NCI-H526 (cell line): ENCODE measurements at regions not wholly inside any gene's neighbourhood (a gene's known extent, or its start where the extent isn't known, plus 50 kb on each side); places are given as distances from the start of the nearest gene placed in this dataset.

ENCODE experiments used
- DNase-seq, 2 experiments: peaks; one replicate each; lab custom pipeline; 2025; lab: John Stamatoyannopoulos, UW

DNA sequence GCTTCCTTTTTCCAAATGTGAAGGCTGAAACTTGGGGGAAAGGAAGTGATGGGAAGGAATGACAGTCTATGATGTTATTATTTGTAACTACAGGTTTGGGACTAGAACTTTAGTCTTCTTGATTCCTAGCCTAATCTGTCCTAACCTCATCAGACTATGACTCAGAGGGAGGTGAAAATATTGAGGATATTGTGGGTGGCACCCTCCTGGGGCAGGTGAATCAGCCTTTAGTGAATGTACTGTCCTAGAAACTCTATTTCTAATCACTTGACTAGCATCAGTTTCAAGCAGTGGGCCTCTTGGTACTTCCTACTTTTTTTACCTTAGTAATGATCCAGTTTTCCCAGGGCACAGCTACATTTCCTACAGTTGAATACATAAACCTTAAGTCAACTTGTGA lies 829.0 kb upstream of the API5 start:
- no peak for DNase-seq

DNA sequence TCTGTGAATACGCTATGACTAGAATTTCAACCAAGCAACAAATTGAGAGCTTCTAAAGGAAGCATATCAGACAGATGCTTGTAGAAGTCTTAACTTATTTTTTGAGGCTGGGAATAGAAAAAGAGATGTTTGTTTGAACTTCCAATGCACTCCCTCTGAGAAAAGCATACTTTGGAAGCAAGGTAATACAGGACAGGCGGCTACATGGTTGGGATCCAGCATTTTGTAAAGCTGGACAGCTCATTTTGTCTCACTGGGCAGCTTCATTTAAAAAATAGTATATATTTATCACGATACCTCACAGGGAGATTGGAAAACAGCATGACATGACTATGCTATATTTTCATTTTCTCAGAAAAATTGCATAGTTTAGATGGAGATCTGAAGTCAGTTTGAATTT lies 821.3 kb upstream of the API5 start:
- no peak for DNase-seq

DNA sequence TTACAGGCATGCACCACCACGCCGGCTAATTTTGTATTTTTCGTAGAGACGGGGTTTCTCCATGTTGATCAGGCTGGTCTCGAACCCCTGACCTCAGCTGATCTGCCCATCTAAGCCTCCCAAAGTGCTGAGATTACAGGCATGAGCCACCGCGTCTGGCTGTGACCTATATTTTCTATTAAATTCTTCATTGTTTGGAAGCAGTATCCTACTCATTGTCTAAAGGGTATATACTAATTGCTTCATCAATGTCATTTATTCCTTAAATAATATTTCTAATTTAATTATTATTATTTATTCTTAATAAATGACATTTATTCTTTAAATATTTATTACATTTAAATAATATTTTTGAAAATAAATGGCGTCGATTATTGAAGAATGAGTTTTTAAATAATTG lies 817.3 kb upstream of the API5 start:
- DNase-seq = no peak

DNA sequence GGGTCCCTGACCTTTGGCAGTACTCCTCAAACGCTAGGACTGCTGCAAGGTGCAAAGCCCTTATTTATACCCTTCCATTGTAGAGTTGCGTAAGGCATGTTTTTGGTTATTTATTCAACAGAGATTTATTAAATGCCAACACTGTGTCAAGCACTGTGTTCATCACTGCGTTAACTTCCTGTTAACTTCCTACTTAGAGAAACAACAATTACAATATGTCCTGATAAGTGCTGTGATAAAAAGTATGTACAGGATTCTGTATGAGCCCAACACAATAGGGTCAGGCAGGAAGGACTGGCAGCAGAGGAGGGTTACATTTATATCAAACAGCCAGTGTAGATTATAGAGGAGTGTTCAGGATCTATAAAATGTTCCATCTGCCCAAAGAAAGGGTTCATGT lies 812.8 kb upstream of the API5 start:
- no peak for DNase-seq

DNA sequence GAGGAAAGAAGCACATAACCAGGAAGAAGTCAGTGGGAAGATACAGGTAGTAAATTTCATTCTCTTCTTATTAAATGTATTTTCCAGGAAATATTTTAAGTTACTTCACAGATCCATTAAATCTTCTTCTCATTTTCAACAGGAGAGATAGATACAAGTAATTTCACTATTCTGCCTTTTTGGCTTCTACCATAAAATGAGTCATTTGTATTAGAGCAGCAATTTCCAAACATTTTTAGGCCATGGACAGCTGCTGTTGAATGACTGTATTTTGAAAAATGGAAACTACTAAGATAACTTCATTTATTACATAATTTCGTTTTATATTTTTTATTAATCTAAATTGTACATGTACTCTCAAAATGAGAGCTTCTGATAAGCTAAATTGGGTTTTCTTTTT lies 809.6 kb upstream of the API5 start:
- no peak for DNase-seq

DNA sequence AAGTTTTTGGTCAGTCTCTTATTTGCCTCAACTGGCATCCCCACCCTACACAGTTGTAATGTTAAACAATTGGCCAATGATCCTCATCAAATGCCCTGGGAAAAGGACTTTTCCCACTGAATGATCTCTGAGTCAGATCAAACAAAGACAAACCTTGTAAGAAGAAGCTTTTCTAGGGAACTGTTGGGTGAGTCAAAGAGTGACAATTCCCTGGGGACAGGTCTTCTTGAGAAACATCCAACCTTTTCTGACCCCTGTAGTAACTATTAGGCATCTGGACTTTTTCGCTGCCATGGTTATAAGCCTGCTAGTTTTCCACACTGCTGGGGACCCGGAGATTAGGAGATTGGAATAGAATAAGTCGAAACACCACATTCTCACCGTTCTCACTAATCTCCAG lies 789.8 kb upstream of the API5 start:
- no peak for DNase-seq

DNA sequence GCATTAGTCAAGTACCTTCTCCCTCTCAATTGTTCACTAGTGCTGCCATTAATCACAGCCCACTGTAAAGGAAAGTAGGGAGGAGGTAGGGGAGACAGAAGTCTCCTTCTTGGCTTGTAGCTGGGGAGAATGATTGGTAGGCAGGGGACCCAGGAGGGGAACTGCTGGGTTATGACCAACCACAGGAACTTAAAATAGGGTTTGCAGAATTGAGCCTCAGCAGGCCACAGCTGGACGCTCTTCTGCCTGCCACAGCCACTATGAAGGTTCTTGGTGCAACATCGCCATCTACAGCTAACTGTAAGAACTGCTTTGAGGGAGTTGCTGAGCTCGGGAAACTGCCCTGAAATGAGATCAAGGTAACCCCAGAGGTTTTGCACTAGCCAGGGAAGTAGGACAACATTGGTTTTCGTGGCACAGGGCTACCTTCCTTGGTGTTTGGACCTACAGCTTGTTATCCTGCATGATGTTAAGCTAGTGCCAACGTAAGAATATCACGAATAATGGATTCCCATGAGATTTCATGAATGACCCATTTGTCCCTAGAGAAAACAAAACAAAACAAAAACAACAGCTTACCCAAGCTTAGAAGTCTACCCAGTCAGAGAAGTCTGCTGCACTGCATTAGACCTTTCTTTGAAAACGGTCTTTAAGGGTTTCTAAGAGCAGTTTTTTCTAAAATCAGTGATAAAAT lies 787.1 kb upstream of the API5 start:
- peak; percentile 1 to 58 for DNase-seq

DNA sequence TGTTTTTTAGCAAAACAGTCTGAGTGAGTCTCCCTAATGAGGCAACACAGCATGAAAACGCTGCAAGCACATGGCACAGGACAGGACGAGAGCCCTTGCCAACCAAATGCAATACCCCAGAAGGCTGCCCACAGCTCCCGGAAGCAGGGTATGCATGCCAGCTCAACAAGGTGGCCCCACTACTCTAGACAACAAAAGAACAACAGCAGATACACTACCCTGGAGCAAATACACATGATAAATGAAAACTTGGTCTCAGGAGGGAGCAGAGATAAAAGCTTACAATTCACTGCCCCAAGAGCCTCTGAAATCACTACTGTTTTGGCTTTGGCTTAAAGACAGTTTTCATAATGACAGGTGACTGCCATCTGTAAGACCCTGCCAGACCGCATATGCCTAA lies 785.4 kb upstream of the API5 start:
- DNase-seq = no peak

DNA sequence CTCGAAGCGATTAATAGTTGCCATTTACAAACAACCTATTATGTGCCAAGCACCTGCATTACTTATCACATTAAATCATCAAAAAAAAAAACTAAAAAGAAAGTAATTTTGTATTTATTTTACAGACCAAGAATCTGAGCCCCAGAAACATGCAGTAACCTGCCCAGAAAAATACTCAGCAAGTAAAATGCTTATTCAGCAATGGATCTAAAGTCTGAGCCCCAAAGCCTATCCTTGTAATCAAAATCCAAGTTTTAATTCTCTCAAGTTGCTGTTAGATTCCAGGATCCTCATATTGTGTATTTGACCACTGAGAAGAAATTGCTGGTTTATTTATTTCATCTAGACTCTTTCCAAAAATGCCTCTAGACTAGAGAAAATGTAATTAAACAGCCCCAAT lies 783.3 kb upstream of the API5 start:
- no peak for DNase-seq

DNA sequence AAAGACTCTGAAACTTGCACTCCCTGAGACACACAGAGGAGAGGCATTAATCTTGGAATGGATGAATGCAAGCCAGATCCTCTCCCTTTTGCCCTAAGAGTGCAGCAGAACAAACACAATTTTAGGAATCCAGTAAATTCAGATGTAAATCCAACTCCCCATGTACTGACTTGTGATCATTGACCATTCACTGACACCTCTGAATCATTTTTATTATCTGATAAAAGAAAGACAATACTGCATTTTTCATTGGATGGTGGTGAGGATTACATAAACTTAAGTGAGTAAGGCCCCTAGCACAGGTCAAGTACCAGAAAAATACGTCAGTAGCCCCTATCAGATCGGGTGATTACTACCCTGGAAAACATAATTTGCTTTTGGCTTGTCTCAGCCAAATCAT lies 782.9 kb upstream of the API5 start:
- DNase-seq = no peak

DNA sequence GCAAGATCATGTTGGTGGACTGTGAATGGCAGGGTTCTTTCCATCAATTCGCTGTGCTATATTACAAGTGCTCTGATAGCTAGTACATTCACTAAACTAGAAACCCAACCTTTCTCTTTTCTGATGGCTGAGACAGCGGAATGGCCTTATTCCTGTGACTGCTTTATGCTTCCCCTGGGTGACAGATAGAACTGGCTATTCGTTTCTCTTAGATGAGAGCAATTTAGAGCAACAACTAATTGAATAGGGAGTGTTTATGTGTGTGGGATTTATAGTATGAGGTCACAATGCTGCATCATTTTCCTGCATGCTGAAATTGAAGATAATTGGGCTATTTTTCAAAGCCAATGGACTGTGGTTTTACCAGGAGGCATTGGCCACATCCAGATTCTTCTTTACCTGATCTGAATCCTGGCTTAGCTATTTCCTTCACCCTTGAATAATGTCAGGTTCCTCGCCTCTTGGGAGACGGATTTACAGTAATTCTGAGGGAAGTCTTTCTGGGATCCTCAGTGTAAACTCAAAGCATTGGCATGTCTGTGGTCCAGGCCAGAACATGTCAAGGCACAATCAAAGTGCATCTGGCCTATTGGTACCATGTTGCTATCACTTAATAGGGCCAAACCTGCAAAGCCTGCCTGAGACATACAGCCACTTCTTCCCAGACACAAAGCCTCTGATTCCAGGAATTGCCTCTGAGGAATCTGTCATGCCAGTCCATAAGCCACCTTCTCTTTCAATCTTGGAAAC lies 775.0 kb upstream of the API5 start:
- no peak for DNase-seq

DNA sequence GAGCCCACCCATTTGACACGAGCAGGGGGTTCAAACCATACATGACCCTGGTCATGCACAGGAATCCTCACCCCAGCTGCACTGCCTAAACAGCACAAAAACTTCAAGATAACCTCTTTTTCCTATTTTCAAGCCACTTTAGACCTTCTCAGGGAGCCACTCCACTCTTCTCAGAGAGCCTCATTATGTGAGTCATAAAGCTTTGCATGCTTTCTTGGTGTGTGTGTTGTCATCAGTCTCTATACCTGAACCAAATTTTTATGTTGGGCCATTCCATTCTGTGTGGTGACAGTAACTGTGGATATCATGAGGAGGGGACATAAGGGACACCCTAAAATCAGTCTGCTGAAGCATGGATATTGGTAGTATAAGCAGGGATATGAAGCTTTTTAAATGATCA lies 769.5 kb upstream of the API5 start:
- DNase-seq = no peak

DNA sequence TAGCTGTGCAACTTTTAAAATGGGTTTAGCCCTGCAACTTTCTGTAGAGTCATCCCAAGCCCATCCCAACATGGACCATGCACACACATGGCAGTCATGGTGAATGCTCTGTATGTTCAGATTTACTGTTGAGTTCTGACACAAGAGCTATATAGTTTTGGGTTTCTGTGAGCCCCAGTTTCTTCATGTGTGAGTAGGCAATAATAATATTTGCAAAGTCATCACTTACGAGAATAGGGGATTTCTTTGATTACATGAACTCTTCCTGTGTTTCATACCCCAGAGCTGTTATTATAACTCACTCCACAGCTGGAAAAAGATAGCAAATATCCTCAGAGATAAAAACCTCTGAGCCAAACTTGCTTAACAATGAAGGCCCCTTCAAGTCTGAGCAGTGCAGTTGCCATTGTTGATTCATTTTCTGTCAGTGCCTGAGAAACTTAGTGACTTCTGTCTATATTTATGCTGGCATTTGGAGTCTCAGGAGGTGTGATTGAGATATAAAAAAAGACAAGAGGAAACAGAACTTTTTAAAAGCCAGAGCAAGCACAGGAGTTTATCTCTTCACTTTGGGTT lies 767.9 kb upstream of the API5 start:
- DNase-seq = no peak

DNA sequence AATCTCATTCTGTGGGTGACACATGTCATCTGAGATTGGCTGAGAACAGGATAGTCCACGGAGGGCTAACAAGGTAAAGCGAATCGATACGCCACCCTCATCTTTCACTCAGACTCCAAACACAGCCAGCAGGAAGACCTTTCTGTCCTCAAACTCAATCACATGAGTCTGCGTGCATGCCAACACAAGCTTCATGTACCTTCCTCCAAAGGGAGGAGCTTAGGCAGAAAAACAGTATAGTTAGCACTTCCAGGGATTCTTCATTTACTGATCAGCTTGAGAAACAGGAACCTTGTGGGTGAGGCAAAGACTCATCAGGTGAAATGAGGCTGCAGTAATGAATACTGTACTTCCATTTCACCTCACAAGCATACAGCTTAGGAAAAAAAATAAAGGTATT lies 767.1 kb upstream of the API5 start:
- DNase-seq = no peak

DNA sequence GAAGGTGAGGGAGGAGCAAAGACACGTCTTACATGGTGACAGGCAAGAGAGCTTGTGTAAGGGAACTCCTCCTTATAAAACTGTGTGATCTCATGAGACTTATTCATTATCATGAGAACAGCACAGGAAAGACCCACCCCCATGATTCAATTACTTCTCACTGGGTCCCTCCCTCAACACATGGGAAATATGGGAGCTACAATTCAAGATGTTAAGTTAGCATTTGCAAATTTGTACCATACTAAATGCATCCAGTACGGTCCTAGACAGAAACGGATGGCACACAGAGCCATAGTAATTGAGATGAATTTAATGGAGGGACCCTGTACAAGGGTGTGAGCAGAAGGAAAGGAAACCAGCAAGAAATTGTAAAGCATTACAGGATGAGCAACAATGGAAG lies 765.8 kb upstream of the API5 start:
- no peak for DNase-seq

DNA sequence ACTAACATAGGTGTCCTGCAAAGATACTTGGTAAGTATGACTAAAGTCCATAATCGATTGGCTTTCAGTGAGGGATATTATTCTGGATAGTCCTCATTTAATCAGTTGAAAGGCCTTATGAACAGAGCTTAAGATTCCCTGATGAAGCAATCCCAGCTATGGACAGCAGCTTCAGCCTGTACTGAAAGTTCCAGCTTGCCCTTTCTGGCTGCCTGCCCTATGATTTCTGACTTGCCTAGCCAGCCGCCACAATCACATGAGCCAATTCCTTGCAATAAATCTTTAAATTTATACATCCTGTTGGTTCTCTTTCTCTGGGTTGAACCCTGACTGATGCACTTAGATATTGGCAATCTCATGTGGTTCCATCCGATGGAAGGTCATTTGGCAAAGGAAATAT lies 759.0 kb upstream of the API5 start:
- no peak for DNase-seq

DNA sequence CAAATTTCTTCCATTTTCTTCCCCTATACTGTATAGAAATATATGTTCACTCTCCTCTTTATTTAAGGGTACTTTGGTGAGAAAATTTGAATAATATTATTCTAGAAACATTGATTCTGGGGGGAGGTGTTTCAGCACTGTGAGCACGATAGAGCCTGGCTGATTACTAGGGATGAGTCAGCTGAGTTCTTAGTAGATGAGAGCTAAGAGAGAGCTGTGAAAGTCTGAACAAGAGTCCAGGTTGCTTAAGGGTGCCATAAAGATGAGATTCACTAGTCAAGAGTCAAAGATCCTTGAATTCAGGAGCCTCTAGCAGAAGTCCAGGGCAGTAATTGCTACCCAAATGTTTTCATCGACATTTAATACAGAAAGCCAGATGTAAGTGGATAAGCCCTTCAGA lies 756.6 kb upstream of the API5 start:
- DNase-seq = no peak

DNA sequence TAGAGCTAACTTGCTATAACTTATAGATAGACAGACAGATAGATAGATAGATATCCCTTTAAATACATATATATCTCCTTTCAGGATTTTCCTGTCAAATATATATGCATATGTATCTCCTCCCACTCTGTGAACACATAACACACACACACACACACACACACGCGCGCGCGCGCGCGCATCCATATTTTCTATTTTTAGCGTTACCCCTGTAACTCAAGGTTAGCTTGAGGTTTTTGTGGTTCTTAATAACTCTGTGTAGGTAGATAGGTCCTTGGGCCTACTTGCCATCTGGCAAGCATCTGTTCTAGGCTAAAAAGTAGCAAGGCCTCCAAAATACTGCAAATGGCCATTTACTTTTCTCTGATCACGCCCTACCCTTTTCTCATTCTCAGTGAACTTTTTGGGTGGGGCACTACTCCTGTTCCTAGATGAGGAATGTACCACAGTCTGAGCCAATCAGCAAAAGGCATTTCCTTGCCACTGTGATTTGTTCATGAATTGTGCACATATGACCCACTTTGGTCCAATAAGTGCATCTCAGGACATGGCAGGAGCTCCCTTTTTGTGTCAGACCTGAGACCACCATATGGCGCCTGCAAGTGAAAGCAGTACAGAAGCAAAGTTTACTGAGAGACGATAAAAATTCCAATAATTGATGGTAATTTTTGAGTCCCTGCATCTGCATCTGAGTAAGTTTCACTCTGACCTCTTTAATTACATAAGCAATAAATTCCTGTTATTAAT lies 740.5 kb upstream of the API5 start:
- no peak for DNase-seq

DNA sequence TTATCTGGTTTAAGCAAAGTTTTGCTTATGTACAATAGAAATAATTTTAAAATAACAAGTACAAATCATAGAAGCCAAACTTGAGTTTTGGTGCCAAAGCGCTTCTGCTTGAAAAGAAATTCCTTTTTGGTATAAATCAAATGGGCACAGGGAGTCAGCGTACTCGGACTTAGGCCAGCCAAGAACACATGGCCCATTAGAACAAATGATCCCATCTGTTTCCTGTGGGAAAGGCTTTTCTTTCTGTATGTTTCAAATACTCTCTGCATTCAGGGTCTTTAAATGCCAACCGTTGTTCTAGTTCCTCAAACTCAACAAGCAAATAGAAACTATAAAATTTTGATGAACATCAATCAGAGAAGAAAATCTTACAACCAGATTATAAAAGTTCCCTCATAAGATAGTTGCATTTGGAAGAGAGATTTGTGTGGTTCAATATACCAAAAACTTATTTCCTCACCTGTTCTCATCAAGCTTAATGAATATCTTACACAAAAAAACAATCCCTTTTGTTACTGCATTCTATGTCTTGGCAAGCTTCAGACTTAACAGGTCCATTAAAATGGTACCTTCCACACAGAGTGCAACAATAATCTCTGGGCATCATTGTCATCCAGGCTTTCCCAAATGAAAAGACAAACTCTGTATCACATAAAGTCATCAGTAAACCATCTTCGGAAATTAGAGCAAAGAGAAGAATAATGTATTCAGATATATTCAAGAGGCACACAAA lies 739.8 kb upstream of the API5 start:
- no peak for DNase-seq

DNA sequence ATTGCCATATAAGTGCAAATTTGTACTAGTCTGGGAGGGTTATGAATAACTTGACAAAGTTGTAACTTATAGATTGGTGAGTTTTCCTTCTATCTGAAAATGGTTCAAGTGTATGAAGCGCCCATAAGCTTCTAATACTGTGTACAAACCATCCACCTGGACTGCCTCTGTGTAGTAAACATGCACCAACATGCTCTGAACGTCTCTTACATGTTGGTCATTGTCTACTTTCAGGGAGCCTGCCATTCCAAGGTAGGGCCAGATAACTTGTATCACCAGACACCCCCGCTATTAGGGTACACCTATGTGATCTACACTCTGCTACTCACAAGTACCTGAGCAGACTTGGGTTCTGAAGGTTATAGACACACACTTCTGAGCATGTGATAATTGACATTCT lies 735.5 kb upstream of the API5 start:
- DNase-seq = no peak

DNA sequence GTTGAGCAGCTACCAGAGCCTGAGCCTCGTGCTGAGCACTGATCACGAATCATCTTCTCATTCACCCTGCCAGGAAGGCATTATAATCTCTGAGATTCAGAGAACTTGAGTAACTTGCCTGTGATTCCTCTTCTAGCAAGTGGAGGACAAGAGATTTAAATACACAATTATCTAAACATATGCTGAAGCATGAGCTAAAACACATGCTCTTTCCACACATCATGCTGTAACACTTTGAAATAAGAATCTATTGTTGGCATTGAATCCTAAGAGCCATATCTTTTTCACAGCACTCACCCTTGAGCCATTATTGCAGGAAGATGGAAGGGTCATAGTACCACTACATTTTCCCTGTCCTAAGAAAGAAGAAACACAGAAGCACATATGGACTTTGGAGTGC lies 722.5 kb upstream of the API5 start:
- DNase-seq = no peak

DNA sequence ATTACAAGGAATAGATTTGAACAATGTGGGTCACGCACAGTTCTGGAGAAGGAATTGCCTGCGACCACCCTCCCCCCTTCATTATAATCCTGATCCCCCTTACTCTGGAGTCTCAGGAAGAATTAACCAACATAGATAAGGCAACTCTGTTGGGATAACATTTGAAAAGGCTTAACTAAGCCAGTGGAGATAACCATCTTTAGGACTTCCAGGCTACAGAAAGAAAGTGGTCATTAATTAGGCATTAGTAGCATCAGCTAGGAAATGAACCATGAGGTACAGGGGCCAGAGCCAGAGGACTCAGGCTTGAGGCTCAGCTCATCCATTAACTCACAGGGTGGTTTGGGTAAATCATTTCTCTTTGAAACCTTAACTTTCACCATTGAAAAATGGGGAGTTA lies 720.0 kb upstream of the API5 start:
- no peak for DNase-seq
